H1 (cell line): ENCODE measurements at regions not wholly inside any gene's neighbourhood (a gene's known extent, or its start where the extent isn't known, plus 50 kb on each side); places are given as distances from the start of the nearest gene placed in this dataset.

Source experiments
- CTCF ChIA-PET: fragments of 300-600 bp; sonication (Branson Sonifier 250); formaldehyde crosslinking; loops from one replicate; lab custom pipeline; 2021; ENCODE audit not compliant: partially characterized antibody; lab: Charles Lee
- POLR2A ChIA-PET: fragments of 300-600 bp; sonication (Branson Sonifier 250); formaldehyde crosslinking; loops from one replicate; lab custom pipeline; 2021; ENCODE audit warnings: inconsistent platforms; ENCODE audit not compliant: partially characterized antibody; lab: Charles Lee
- DNase-seq, 2 experiments: peaks; one replicate each; pipeline versions ENCODE4 v3.0.0 to v3.0.0-alpha.2; 2010 to 2022; ENCODE audit warnings: low spot score in 2 of 2, low read depth in 1 of 2, mixed read lengths in 1 of 2
- FAIRE-seq: peaks from 2 replicates; lab custom pipeline; 2011; peaks lifted over from hg19 to GRCh38; lab: Jason Lieb, UNC
- H2AFZ ChIP-seq: 2 replicates; pipeline ENCODE4 v1.8.1; 2012; ENCODE audit warnings: low read length, inconsistent platforms
- H2AK5ac ChIP-seq: 2 replicates; pipeline ENCODE4 v1.6.1; 2013; ENCODE audit warnings: low read depth, low read length
- H2BK120ac ChIP-seq: replicated peaks from 2 replicates; pipeline ENCODE3; 2013; ENCODE audit warnings: low read depth, low read length, inconsistent platforms
- H2BK12ac ChIP-seq: 2 replicates; pipeline ENCODE4 v1.6.1; 2013; ENCODE audit warnings: low read depth, low read length
- H2BK15ac ChIP-seq: 2 replicates; pipeline ENCODE4 v1.6.1; 2013; ENCODE audit warnings: low read length
- H2BK20ac ChIP-seq: 2 replicates; pipeline ENCODE4 v1.6.1; 2013; ENCODE audit warnings: low read length
- H2BK5ac ChIP-seq: 2 replicates; pipeline ENCODE4 v1.6.1; 2013; ENCODE audit warnings: low read depth, low read length
- H3K14ac ChIP-seq: 2 replicates; pipeline ENCODE4 v1.6.1; 2013; ENCODE audit warnings: inconsistent platforms; ENCODE audit not compliant: insufficient read length
- H3K18ac ChIP-seq: 2 replicates; pipeline ENCODE4 v1.6.1; 2013; ENCODE audit warnings: low read length; ENCODE audit errors: extremely low read depth
- H3K23ac ChIP-seq: 2 replicates; pipeline ENCODE4 v1.6.1; 2013; ENCODE audit warnings: inconsistent platforms; ENCODE audit not compliant: insufficient read length
- H3K23me2 ChIP-seq: 2 replicates; pipeline ENCODE4 v1.6.1; 2013; ENCODE audit warnings: low read depth, low read length
- H3K27ac ChIP-seq: 2 replicates; pipeline ENCODE4 v1.6.1; 2011; ENCODE audit warnings: low read depth, low read length, inconsistent platforms
- H3K27me3 ChIP-seq, 4 experiments: replicated peaks in 1 of 4; 1 replicate in 1 of 4; 2 replicates in 3 of 4; pipeline versions ENCODE4 v1.6.1 to v1.8.1; 2011 to 2013; ENCODE audit warnings: low read length in 3 of 4, mild to moderate bottlenecking in 3 of 4, inconsistent platforms in 2 of 4, mixed read lengths in 2 of 4, moderate library complexity in 1 of 4; ENCODE audit not compliant: control insufficient read depth in 3 of 4, insufficient read depth in 3 of 4; ENCODE audit errors: extremely low read depth in 1 of 4
- H3K36me3 ChIP-seq, 4 experiments: 2 replicates each; pipeline versions ENCODE4 v1.6.1 to v1.8.1; 2011 to 2013; ENCODE audit warnings: mild to moderate bottlenecking in 4 of 4, low read length in 3 of 4, moderate library complexity in 2 of 4, control low read depth in 1 of 4, inconsistent platforms in 1 of 4; ENCODE audit not compliant: insufficient read depth in 4 of 4, control insufficient read depth in 2 of 4
- H3K4ac ChIP-seq: replicated peaks from 2 replicates; pipeline ENCODE3; 2013; ENCODE audit warnings: low read length, low read depth, mixed read lengths, inconsistent platforms; ENCODE audit not compliant: insufficient read length
- H3K4me1 ChIP-seq, 4 experiments: replicated peaks in 1 of 4; 1 replicate in 1 of 4; 2 replicates in 3 of 4; pipeline versions ENCODE4 v1.6.1 to v1.8.1; 2011 to 2013; ENCODE audit warnings: low read length in 3 of 4, inconsistent platforms in 2 of 4, mixed read lengths in 1 of 4; ENCODE audit not compliant: insufficient read depth in 4 of 4, control insufficient read depth in 3 of 4
- H3K4me2 ChIP-seq, 2 experiments: 2 replicates each; pipeline versions ENCODE4 v1.6.1 to v1.8.1; 2011 to 2013; ENCODE audit warnings: low read depth in 2 of 2, low read length in 2 of 2, control low read depth in 1 of 2, inconsistent platforms in 1 of 2, mild to moderate bottlenecking in 1 of 2; ENCODE audit not compliant: insufficient read depth in 1 of 2
- H3K4me3 ChIP-seq, 4 experiments: fragments of 200-600, 300-600 bp in 1 of 4; sonication (generic), shearing (Covaris generic), sonication (Bioruptor Twin) in 1 of 4; 2 replicates each; pipeline versions ENCODE4 v1.5.1 to v1.8.1; 2011 to 2016; ENCODE audit warnings: low read length in 4 of 4, low read depth in 3 of 4, control low read depth in 2 of 4, inconsistent platforms in 2 of 4, mild to moderate bottlenecking in 2 of 4, mixed read lengths in 1 of 4, moderate library complexity in 1 of 4; ENCODE audit not compliant: insufficient read depth in 2 of 4; ENCODE audit errors: extremely low read depth in 1 of 4
- H3K56ac ChIP-seq: replicated peaks from 2 replicates; pipeline ENCODE3; 2013; ENCODE audit warnings: low read depth, mild to moderate bottlenecking, mixed read lengths, low read length, inconsistent platforms; ENCODE audit not compliant: insufficient read length
- H3K79me1 ChIP-seq: 2 replicates; pipeline ENCODE4 v1.6.1; 2013; ENCODE audit warnings: low read depth, low read length, control low read depth
- H3K79me2 ChIP-seq, 2 experiments: 2 replicates each; pipeline versions ENCODE4 v1.6.1 to v1.8.1; 2012 to 2013; ENCODE audit warnings: low read length in 2 of 2, mild to moderate bottlenecking in 2 of 2, inconsistent platforms in 1 of 2; ENCODE audit not compliant: insufficient read depth in 2 of 2, control insufficient read depth in 1 of 2
- H3K9ac ChIP-seq, 4 experiments: replicated peaks in 1 of 4; 1 replicate in 1 of 4; 2 replicates in 3 of 4; pipeline versions ENCODE4 v1.6.1 to v1.8.1; 2011 to 2013; ENCODE audit warnings: low read depth in 3 of 4, low read length in 3 of 4, control low read depth in 2 of 4, mild to moderate bottlenecking in 2 of 4, moderate library complexity in 2 of 4, inconsistent platforms in 1 of 4; ENCODE audit errors: extremely low read depth in 1 of 4
- H3K9me3 ChIP-seq, 2 experiments: 2 replicates each; pipeline versions ENCODE4 v1.6.1 to v1.8.1; 2012 to 2013; ENCODE audit warnings: mild to moderate bottlenecking in 2 of 2, moderate library complexity in 2 of 2, control low read depth in 1 of 2, inconsistent platforms in 1 of 2, low read depth in 1 of 2, low read length in 1 of 2, mixed read lengths in 1 of 2; ENCODE audit not compliant: insufficient read depth in 2 of 2
- H4K20me1 ChIP-seq, 2 experiments: replicated peaks in 1 of 2; 2 replicates each; pipeline versions ENCODE3 to v1.8.1; 2011 to 2013; ENCODE audit warnings: inconsistent platforms in 2 of 2, low read length in 2 of 2, mild to moderate bottlenecking in 1 of 2; ENCODE audit not compliant: insufficient read depth in 2 of 2, control insufficient read depth in 1 of 2
- H4K5ac ChIP-seq: 2 replicates; pipeline ENCODE4 v1.6.1; 2013; ENCODE audit warnings: low read length, low read depth, mixed read lengths, inconsistent platforms; ENCODE audit not compliant: insufficient read length
- H4K8ac ChIP-seq: 2 replicates; pipeline ENCODE4 v1.8.0; 2013; ENCODE audit warnings: mild to moderate bottlenecking, moderate library complexity, low read length, inconsistent platforms; ENCODE audit not compliant: insufficient read depth; ENCODE audit errors: extremely low read depth
- H4K91ac ChIP-seq: replicated peaks from 2 replicates; pipeline ENCODE3; 2013; ENCODE audit warnings: low read length, mixed read lengths, inconsistent platforms; ENCODE audit not compliant: insufficient read length
- FOSL1 ChIP-seq: IDR thresholded peaks from 2 replicates; pipeline ENCODE4 v1.6.1; 2011; ENCODE audit warnings: mild to moderate bottlenecking, low read depth, low read length, moderate library complexity; ENCODE audit not compliant: insufficient read depth
- JUND ChIP-seq: IDR thresholded peaks from 2 replicates; pipeline ENCODE4 v1.6.1; 2011; ENCODE audit warnings: mild to moderate bottlenecking, improper control_type of control experiment, low read length
- KDM4A ChIP-seq: IDR thresholded peaks from one replicate; pipeline ENCODE4 v1.7.1; 2012; ENCODE audit warnings: low read depth, mild to moderate bottlenecking, moderate library complexity, low read length, inconsistent platforms; ENCODE audit not compliant: severe bottlenecking
- MAFK ChIP-seq: IDR thresholded peaks from 2 replicates; pipeline ENCODE4 v1.6.1; 2012; ENCODE audit warnings: low read depth, mild to moderate bottlenecking, improper control_type of control experiment, low read length
- NANOG ChIP-seq: IDR thresholded peaks from 2 replicates; pipeline ENCODE4 v1.6.1; 2011; ENCODE audit warnings: low read length, low read depth, mild to moderate bottlenecking, inconsistent platforms; ENCODE audit not compliant: insufficient read depth, poor library complexity, severe bottlenecking
- RAD21 ChIP-seq, 2 experiments: IDR thresholded peaks in 1 of 2; conservative IDR thresholded peaks in 1 of 2; 2 replicates each; pipeline ENCODE4 v1.6.1; 2011; ENCODE audit warnings: low read depth in 2 of 2, low read length in 2 of 2, improper control_type of control experiment in 1 of 2, inconsistent platforms in 1 of 2, mild to moderate bottlenecking in 1 of 2, moderate library complexity in 1 of 2
- RNF2 ChIP-seq: fragments of 200-900, 300-1000 bp; sonication (generic); IDR thresholded peaks from 2 replicates; pipeline ENCODE4 v1.7.1; 2016; ENCODE audit warnings: borderline replicate concordance, low read depth, mild to moderate bottlenecking, antibody characterized with exemption, low read length; ENCODE audit not compliant: poor library complexity, severe bottlenecking; ENCODE audit errors: missing control alignments
- RXRA ChIP-seq: IDR thresholded peaks from 2 replicates; pipeline ENCODE4 v1.6.1; 2011; ENCODE audit warnings: low read depth, mild to moderate bottlenecking, low read length, moderate library complexity; ENCODE audit not compliant: insufficient read depth
- SP4 ChIP-seq: IDR thresholded peaks from 2 replicates; pipeline ENCODE4 v1.6.1; 2012; ENCODE audit warnings: low read length, inconsistent platforms
- SUZ12 ChIP-seq: fragments of 200-600 bp; sonication (generic); IDR thresholded peaks from 2 replicates; pipeline ENCODE4 v1.6.1; 2012; ENCODE audit warnings: mild to moderate bottlenecking, inconsistent platforms, low read length, moderate library complexity, mixed read lengths
- TEAD4 ChIP-seq: IDR thresholded peaks from 2 replicates; pipeline ENCODE4 v1.6.1; 2012; ENCODE audit warnings: low read depth, low read length, inconsistent platforms, mixed read lengths
- ZNF274 ChIP-seq: IDR thresholded peaks from 2 replicates; pipeline ENCODE4 v1.7.0; 2012; ENCODE audit warnings: low read length, borderline replicate concordance; ENCODE audit errors: extremely low read depth
- TF ChIP-seq, protein P1 (sequence below): IDR thresholded peaks from 2 replicates; pipeline ENCODE4 v1.6.1; 2012; ENCODE audit warnings: inconsistent platforms

- Histone ChIP-seq H2BK120ac (no peak overlapping the region), H3K27me3 (no peaks in the 10 kb centered on the region), H2BK15ac (no peak overlapping the region), H3K9ac (no peak overlapping the region), H3K4me2 (no peak overlapping the region), H3K56ac (no peak overlapping the region), H3K4me1 (no peaks in the 10 kb centered on the region), H4K5ac (no peak overlapping the region), H3K36me3 (no peaks in the 10 kb centered on the region), H3K4ac (no peak overlapping the region), H3K79me1 (no peaks in the 10 kb centered on the region), H3K23me2 (no peaks in the 10 kb centered on the region), H3K4me3 (no peak overlapping the region), H2BK20ac (no peak overlapping the region), H4K8ac (no peak overlapping the region), H2AK5ac (no peak overlapping the region), H3K9me3 (no peaks in the 10 kb centered on the region), H2AFZ (no peak overlapping the region), H3K18ac (no peak overlapping the region), H4K91ac (no peak overlapping the region), H4K20me1 (no peaks in the 10 kb centered on the region), H3K23ac (no peak overlapping the region), H2BK5ac (no peak overlapping the region), H3K27ac (no peak overlapping the region), H3K79me2 (no peaks in the 10 kb centered on the region), H3K14ac (no peak overlapping the region), H2BK12ac (no peak overlapping the region)
- ChIA-PET CTCF (interaction anchor here (0.6 kb wide), 1 partner anchor 316 kb away, joined by 3 read pairs; no protein-coding TSS in a partner anchor), POLR2A (no interaction called here)
- TF ChIP-seq JUND (no peak), FOSL1 (no peak), KDM4A (no peak), MAFK (no peak), SP4 (no peak), NANOG (no peak), SUZ12 (no peak), TEAD4 (no peak), RNF2 (no peak), RXRA (no peak), ZNF274 (no peak), RAD21 (IDR thresholded peaks at IDR 0.05 in 1 of 2, conservative IDR thresholded peaks at IDR 0.05 in 1 of 2; ENCODE audit: low read depth in 2 of 2, low read length in 2 of 2) (no peak)
- TF ChIP-seq, protein P1, sequence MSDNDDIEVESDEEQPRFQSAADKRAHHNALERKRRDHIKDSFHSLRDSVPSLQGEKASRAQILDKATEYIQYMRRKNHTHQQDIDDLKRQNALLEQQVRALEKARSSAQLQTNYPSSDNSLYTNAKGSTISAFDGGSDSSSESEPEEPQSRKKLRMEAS, result no peak
- no peak for FAIRE-seq
- DNase-seq, result no peak
Measured at GRCh38 chr1:199669916-199670315, 357.6 kb upstream of the NR5A2 start.
